Activated naive CD8-positive, alpha-beta T cell treated with anti-CD3 and anti-CD28 coated beads, Interleukin-2, amount 10 ng/mL, durations not matched to agents 7 days and 5 days (primary cell): ENCODE measurements at regions not wholly inside any gene's neighbourhood (a gene's known extent, or its start where the extent isn't known, plus 50 kb on each side); places are given as distances from the start of the nearest gene placed in this dataset.

Source experiments
- ATAC-seq: fragments of 150-1000 bp; cut with Tn5 transposase; one replicate; pipeline ENCODE4 v1.10.0; 2021; ENCODE audit warnings: low read depth, moderate library complexity
- POLR2A ChIA-PET: fragments of 350-600 bp; sonication (Branson Sonifier 250); formaldehyde crosslinking; loops from one replicate; lab custom pipeline; 2021; ENCODE audit warnings: antibody characterized with exemption; lab: Charles Lee
- DNase-seq: peaks from one replicate; pipeline ENCODE4 v3.0.0; 2021
- H3K27ac Mint-ChIP-seq: one replicate; pipeline ENCODE4 v1.8.0; 2022; ENCODE audit warnings: mild to moderate bottlenecking, mixed read lengths
- H3K27me3 Mint-ChIP-seq: one replicate; pipeline ENCODE4 v1.8.0; 2022; ENCODE audit warnings: mild to moderate bottlenecking, moderate library complexity, mixed read lengths
- H3K36me3 Mint-ChIP-seq: one replicate; pipeline ENCODE4 v1.8.0; 2021; ENCODE audit warnings: mild to moderate bottlenecking, mixed read lengths
- H3K4me1 Mint-ChIP-seq: one replicate; pipeline ENCODE4 v1.8.0; 2021; ENCODE audit warnings: mixed read lengths
- H3K4me3 Mint-ChIP-seq: one replicate; pipeline ENCODE4 v1.8.0; 2022; ENCODE audit warnings: mild to moderate bottlenecking, moderate library complexity, mixed read lengths
- H3K9me3 Mint-ChIP-seq: one replicate; pipeline ENCODE4 v1.8.0; 2021; ENCODE audit warnings: mixed read lengths

DNA sequence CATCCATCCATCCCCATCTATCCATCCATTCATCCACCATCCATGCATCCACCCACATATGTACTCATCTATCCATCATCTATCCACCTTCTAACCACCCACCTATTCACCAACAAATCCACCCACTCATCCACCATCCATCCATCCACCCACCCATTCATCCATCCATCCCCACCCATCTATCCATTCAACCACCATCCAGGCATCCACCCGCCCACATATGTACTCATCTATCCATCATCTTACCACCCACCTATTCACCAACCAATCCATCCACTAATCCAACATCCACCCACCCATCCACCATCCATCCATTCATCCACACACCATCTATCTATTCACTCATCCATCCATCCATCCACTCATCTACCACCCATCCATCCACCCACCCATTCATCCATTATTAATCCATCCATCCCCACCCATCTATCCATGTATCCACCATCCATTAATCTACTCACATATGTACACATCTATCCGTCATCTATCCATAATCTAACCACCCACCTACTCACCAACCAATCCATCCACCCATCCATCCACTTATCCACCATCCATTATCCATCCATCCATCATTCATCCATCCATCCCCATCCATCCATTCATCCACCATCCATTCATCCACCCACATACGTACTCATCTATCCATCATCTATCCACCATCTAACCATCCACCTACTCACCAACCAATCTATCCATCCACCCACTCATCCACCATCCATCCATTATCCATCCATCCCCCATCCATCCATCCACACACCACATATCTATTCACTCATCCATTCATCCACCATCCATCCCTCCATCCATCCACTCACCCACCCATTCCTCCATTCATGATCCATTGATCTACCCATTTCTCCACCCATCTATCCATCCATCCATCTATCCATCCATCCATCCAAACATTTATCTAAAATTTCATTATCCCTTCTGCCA is 940.0 kb downstream of the BRD1 start:
- Mint-ChIP-seq H3K36me3 (no peaks in the 10 kb centered on the region), H3K4me1 (no peaks in the 10 kb centered on the region), H3K27me3 (no peaks in the 10 kb centered on the region), H3K27ac (no peak overlapping the region), H3K9me3 (no peaks in the 10 kb centered on the region), H3K4me3 (no peak overlapping the region)
- POLR2A ChIA-PET: no interaction called here
- DNase-seq (no peak), ATAC-seq (no peak)

DNA sequence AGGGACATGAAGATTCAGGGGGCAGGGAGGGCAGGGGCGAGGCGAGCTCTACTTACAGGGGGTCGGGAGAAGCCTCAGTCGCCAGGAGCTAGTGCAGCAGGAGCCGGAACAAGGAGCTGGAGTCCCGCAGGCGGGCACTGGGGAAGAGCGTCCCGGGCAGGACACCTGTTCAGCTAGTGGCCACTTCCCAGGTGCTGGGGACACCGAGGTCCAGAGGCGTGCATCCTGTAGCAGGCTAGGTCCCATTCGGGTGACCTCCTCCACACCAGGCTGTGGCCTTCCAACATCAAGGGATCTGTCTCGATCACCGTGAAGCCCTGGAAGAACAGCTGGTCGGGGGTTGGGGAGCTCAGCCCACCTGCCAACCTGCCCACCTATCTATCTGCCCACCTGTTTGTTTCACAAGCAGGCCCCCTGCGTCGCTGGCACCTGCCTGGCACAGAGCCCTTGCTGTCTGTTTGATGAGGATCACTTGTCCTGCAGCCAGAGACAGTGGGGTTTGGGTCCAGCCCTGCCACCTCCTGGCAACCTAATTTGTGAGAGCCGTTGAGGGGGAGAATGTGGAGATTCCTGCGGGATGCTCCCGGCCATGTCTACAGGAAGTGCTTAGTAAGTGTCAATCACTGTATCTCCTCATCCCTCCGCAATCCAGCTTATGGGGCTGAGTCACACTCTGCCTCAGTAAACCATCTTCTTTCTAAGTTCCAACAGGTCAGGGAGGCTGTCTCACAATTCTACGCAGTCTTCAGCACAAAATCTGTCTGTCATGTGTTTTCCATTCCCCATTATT is 940.9 kb downstream of the BRD1 start:
- POLR2A ChIA-PET: no interaction called here
- H3K4me3 Mint-ChIP-seq: no peak overlapping the region
- no peaks in the 10 kb centered on the region for H3K27me3 Mint-ChIP-seq
- DNase-seq (no peak), ATAC-seq (no peak)
- H3K36me3 Mint-ChIP-seq: no peaks in the 10 kb centered on the region
- H3K9me3 Mint-ChIP-seq: no peaks in the 10 kb centered on the region
- H3K27ac Mint-ChIP-seq: no peak overlapping the region
- no peaks in the 10 kb centered on the region for H3K4me1 Mint-ChIP-seq

DNA sequence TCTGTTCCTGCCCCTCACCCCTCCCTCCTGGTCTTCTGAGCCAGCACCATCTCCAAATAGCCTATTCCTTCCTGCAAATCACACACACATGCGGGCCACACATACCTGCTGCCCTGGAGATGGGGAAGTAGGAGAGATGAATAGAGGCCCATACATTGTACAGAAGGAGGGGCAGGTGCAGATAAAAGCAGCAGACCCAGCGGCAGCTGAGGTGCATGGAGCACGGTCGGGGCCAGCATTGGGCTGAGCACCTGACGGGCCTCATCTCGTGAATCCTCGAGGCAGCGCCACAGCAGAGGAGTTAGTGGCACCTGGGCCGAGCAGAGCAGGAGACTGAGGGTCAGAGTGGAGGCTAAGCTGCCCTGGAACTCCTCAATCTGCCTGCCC is 941.8 kb downstream of the BRD1 start:
- POLR2A ChIA-PET: no interaction called here

DNA sequence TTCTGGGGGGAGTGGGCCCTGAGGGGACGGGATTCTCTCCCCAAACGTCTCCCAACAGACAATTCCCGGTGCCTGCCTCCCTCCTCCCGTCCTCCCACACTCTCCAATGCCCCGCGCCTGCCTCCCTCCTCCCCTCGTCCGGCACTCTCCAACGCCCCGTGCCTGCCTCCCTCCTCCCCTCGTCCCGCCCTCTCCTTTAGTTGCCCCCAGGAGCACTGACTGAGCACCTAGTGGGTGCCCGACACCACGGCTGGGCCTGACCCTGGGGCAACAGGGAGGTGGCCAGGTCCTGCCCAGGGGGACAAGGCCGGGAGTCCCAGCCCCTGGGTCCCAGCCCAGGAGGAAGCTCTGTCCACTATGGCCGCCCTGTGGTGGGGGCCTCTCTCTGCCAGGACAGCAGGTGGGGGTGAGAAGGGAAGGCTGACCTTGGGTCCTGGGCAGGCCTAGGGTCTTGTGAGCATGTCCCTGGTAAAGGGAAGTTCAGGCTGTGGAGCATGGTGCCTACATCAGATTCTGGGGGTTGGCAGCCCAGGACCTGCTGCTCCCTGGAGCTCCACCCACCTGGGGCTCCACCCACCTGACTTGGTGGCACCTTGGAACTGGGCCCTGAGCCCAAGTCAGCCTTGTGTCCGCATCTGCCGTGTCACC is 942.3 kb downstream of the BRD1 start:
- DNase-seq: no peak
- H3K9me3 Mint-ChIP-seq: no peaks in the 10 kb centered on the region
- ATAC-seq: no peak

More for the DNA sequence above, 941.8 kb downstream of the BRD1 start:
- Mint-ChIP-seq H3K27ac (no peak overlapping the region), H3K4me1 (no peaks in the 10 kb centered on the region), H3K4me3 (no peak overlapping the region), H3K27me3 (no peaks in the 10 kb centered on the region), H3K9me3 (no peaks in the 10 kb centered on the region), H3K36me3 (no peaks in the 10 kb centered on the region)
- ATAC-seq (no peak), DNase-seq (no peak)

DNA sequence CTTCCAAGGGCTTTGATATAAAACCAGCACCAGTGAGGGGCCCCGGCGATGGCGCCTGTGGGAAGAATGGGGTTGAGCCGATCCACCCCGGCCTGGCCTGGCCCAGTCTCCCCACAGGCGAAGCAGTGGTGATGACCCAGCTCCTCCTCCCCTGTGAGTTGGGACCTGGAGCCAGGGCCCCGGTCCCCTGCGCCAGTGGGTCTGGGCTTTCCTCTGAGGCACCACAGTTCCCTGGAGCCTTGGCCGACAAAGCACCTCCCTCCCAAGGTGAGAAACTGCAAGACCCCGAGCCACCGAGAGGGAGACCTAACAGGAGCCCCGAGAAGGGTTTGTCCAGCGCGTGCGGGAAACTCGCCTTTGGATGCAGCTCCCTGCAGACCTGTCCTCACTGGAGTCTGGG is 942.9 kb downstream of the BRD1 start:
- Mint-ChIP-seq H3K27me3 (no peaks in the 10 kb centered on the region), H3K36me3 (no peaks in the 10 kb centered on the region), H3K4me3 (no peak overlapping the region), H3K4me1 (no peaks in the 10 kb centered on the region), H3K9me3 (no peaks in the 10 kb centered on the region), H3K27ac (no peak overlapping the region)
- ATAC-seq (no peak), DNase-seq (no peak)
- POLR2A ChIA-PET: no interaction called here

More for the DNA sequence above, 942.3 kb downstream of the BRD1 start:
- Mint-ChIP-seq H3K36me3 (no peaks in the 10 kb centered on the region), H3K4me3 (no peak overlapping the region), H3K27ac (no peak overlapping the region), H3K27me3 (no peaks in the 10 kb centered on the region), H3K4me1 (no peaks in the 10 kb centered on the region)
- POLR2A ChIA-PET: no interaction called here

DNA sequence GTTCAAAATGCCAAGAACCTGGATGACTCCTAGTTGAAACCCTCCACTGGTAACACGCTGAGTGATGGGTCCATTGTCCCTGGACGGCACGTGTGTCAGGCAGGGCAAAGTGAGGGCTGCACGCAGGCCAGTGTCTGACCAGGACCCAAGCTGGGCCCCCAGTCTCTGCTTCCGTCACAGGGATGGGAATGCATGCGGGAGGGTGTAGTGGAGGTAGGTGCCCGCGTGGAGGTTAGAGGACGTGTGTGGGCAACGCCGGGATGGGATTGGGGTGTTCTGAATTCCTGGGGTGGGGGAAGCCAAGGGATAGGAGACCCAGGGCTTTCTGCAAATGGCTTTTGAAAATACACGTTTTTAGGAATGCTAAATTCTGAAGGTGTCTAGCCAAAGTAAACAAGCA is 943.3 kb downstream of the BRD1 start:
- POLR2A ChIA-PET: no interaction called here
- H3K27ac Mint-ChIP-seq: no peak overlapping the region
- no peaks in the 10 kb centered on the region for H3K4me1 Mint-ChIP-seq
- no peak for DNase-seq
- no peaks in the 10 kb centered on the region for H3K9me3 Mint-ChIP-seq
- H3K4me3 Mint-ChIP-seq: no peak overlapping the region
- H3K27me3 Mint-ChIP-seq: no peaks in the 10 kb centered on the region
- ATAC-seq: no peak
- H3K36me3 Mint-ChIP-seq: no peaks in the 10 kb centered on the region

DNA sequence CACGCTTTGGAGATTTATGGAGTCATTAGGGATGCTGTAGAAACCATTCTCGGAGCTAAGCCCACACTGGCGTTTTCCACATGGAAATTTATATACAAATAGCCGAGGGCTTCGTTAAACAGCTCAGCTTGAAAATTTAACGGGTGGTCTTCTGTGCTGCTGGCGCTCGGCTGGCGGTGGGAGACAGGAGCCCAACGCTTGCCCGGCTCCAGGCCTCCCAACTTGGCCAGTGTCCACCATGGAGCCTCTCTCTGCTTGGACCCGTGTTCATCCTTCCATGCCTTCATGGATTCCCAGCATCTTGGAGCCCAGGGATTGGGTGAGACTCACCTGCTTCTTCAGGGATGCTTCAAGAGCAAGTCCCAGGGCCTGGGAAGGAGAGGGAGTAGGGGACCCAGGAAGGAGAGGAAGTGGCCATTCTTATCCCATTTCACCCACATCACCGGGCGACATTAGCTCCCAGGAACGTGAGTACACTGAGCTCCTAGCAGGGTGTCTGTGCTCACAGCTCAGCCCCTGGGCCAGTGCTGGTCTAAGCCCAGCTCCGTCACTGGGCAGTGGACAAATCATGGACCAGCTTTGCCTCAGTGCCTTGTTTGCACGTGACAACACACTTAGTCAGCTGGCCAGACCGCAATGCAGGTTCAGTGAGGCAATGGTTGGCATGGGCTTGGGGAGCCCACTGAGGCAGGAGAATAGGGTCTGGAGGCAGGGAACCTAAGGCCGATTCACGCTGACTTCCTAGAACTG is 944.3 kb downstream of the BRD1 start:
- Mint-ChIP-seq H3K4me1 (no peaks in the 10 kb centered on the region), H3K27ac (no peak overlapping the region), H3K4me3 (no peak overlapping the region), H3K9me3 (no peaks in the 10 kb centered on the region), H3K27me3 (no peaks in the 10 kb centered on the region), H3K36me3 (no peaks in the 10 kb centered on the region)
- no peak for ATAC-seq
- DNase-seq: no peak
- POLR2A ChIA-PET: no interaction called here

DNA sequence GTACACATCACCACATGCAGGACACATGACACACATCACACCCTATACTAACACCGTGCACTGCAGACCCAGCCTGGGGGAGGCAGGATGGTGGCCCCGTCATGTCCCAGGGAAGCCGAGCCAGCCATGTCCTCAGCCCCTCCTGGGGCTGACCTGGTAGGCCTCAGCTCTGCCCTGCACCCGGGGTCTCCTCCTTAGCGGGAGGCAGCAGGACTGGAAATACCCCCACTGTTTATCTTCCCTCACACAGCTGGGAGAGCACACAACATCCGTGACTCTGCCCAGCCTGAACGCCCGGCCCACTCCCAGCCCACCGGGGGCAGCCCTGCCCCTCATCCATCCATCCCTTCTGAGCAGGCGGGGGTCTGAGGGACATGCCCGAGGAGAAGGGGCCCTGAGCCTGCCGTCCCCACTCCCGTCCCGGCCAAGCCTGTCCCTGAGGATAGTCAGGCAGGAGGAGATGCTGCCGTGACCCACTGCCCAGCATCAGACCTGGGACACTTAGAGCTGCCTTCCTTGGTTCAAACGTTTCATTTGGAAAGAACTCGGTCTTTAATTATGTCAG is 945.0 kb downstream of the BRD1 start:
- POLR2A ChIA-PET: no interaction called here
- H3K27me3 Mint-ChIP-seq: no peaks in the 10 kb centered on the region
- no peak overlapping the region for H3K4me3 Mint-ChIP-seq
- no peaks in the 10 kb centered on the region for H3K9me3 Mint-ChIP-seq
- no peak for DNase-seq
- ATAC-seq: no peak
- no peaks in the 10 kb centered on the region for H3K4me1 Mint-ChIP-seq
- H3K36me3 Mint-ChIP-seq: no peaks in the 10 kb centered on the region
- H3K27ac Mint-ChIP-seq: no peak overlapping the region

DNA sequence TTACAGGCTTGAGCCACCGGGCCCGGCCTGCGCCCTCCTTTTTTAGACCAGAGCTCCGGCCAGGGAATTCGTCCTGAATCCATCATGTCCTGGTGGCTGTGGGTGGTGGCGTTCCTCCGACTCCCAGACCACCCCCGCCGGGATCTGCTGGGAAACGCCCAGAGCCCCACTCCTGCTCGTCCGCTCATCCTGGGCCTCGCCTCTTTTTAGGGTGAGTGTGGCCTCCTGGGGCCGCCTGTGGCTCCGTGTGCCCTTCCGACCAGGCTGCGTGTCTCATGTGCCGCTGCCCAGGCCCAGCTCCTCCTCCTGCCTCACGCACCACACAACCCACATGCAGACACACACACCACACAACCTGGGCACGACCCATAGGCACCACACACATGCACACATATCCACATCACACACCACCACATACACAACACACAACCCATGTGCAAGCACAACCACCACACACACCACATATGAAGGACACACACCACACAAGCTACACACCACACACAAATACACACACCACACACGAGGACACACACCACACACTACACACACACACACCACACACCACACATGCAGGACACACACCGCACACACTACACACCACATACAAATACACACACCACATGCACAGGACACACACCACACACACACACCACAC is 946.2 kb downstream of the BRD1 start:
- Mint-ChIP-seq H3K4me1 (no peaks in the 10 kb centered on the region), H3K4me3 (no peak overlapping the region), H3K36me3 (no peaks in the 10 kb centered on the region), H3K27me3 (no peaks in the 10 kb centered on the region), H3K9me3 (no peaks in the 10 kb centered on the region), H3K27ac (no peak overlapping the region)
- no peak for ATAC-seq
- no peak for DNase-seq
- POLR2A ChIA-PET: no interaction called here

DNA sequence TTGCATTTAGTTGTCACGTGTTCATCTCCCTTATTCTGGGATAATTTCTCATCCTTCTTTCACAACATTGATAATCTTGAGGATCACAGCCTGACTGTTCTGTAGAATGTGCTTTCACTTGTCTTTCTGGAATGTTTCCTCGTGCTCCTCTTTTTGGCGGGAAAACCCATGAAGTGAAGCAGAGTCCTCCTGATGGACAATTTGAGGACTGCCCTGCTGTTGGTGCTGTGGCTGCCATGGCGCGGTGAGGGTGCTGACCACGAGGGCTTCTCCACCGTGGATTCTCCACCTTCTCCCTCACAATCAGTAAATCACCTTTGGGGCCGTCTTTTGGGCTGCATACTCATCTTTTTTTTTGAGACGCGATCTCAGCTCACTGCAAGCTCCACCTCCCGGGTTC is 946.9 kb downstream of the BRD1 start:
- ATAC-seq (no peak), DNase-seq (no peak)
- Mint-ChIP-seq H3K36me3 (no peaks in the 10 kb centered on the region), H3K9me3 (no peaks in the 10 kb centered on the region), H3K27me3 (no peaks in the 10 kb centered on the region), H3K4me1 (no peaks in the 10 kb centered on the region), H3K4me3 (no peak overlapping the region), H3K27ac (no peak overlapping the region)
- POLR2A ChIA-PET: no interaction called here

DNA sequence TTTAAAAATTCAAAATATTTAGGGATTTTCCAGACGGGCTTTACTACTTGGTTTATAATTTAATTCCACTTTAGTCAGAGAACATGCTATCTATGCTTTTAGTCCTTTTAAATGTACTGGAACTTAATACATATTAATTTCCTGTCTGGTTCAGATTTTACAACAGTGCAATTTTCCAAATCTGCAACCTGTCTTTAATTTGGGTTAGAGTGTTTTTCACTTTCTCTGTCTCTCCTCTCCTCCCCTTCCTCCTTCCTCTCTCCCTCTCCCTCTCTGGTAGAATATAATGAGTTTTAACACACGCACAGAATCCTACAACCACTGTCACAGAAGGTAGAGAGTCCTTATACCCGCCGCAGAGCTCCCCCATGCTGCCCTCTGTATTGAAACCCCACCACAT is 950.7 kb downstream of the BRD1 start:
- POLR2A ChIA-PET: no interaction called here
- H3K27me3 Mint-ChIP-seq: peaks cover 2% of the 10 kb centered on the region
- H3K9me3 Mint-ChIP-seq: no peaks in the 10 kb centered on the region
- H3K4me1 Mint-ChIP-seq: no peaks in the 10 kb centered on the region
- H3K27ac Mint-ChIP-seq: no peak overlapping the region
- ATAC-seq (no peak), DNase-seq (no peak)
- H3K36me3 Mint-ChIP-seq: no peaks in the 10 kb centered on the region
- no peak overlapping the region for H3K4me3 Mint-ChIP-seq

DNA sequence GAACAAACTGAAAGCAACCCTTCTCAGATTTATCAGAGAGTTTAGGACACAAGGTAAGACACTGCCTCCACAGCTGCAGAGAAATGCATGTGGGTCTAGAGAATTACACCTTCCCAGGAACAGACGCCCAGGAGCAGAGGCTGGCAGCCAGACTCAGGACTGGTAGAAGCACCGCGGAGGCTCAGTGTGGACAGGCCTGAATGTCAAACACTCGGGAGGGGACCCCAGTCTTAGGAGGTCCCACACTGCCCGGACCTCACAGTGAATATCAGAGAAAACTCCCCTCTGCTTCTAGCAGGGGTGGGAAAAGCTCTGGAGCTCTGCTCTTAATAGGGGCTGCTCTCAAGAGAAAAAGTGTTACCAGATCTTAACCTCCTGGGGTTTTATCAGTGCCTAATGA is 952.7 kb downstream of the BRD1 start:
- H3K27ac Mint-ChIP-seq: no peak overlapping the region
- POLR2A ChIA-PET: no interaction called here
- H3K27me3 Mint-ChIP-seq: peaks cover 5% of the 10 kb centered on the region
- no peaks in the 10 kb centered on the region for H3K4me1 Mint-ChIP-seq
- H3K36me3 Mint-ChIP-seq: no peaks in the 10 kb centered on the region
- DNase-seq (no peak), ATAC-seq (no peak)
- H3K9me3 Mint-ChIP-seq: peaks cover 1% of the 10 kb centered on the region
- H3K4me3 Mint-ChIP-seq: no peak overlapping the region
